CD4-positive, alpha-beta T cell treated with Interleukin-4 for 1 hour (primary cell): ENCODE measurements at regions not wholly inside any gene's neighbourhood (a gene's known extent, or its start where the extent isn't known, plus 50 kb on each side); places are given as distances from the start of the nearest gene placed in this dataset.
"Not testable (repeated sequence)": the region's sequence is repeated elsewhere in the genome, so short reads cannot be mapped to it uniquely, and the experiment has no call there.

Source experiments
- DNase-seq, 2 donors: peaks; one replicate each; pipeline ENCODE4 v3.0.0-alpha.2; 2020 to 2022

GRCh38 chr9:115412656-115413055, 294.7 kb upstream of the TNC start:
- DNase-seq: no peak

- DNase-seq: no peak
Measured at GRCh38 chr9:115413304-115413703, 295.3 kb upstream of the TNC start.

- no peak for DNase-seq
Measured at GRCh38 chr9:115413766-115414382, 295.9 kb upstream of the TNC start.

- no peak for DNase-seq
Measured at GRCh38 chr9:115414561-115414960, 296.6 kb upstream of the TNC start.

- DNase-seq: no peak
Measured at GRCh38 chr9:115415450-115415849, 297.5 kb upstream of the TNC start.

GRCh38 chr9:115416299-115416698, 298.3 kb upstream of the TNC start:
- no peak for DNase-seq

- DNase-seq: not testable (repeated sequence)
Measured at GRCh38 chr9:115418181-115418580, 300.2 kb upstream of the TNC start.

GRCh38 chr9:115422932-115423440, 305.0 kb upstream of the TNC start:
- DNase-seq: no peak

- no peak for DNase-seq
Measured at GRCh38 chr9:115423646-115424045, 305.7 kb upstream of the TNC start.

- no peak for DNase-seq
Measured at GRCh38 chr9:115425601-115426000, 307.6 kb upstream of the TNC start.

- no peak for DNase-seq
Measured at GRCh38 chr9:115437418-115437817, 319.5 kb upstream of the TNC start.

GRCh38 chr9:115439641-115440040, 321.7 kb upstream of the TNC start:
- DNase-seq: no peak

GRCh38 chr9:115442054-115442453, 324.1 kb upstream of the TNC start:
- DNase-seq: no peak

- DNase-seq: no peak
Measured at GRCh38 chr9:115443890-115444289, 325.9 kb upstream of the TNC start.

- no peak for DNase-seq
Measured at GRCh38 chr9:115444959-115445358, 327.0 kb upstream of the TNC start.

- no peak for DNase-seq
Measured at GRCh38 chr9:115445655-115446054, 327.7 kb upstream of the TNC start.

GRCh38 chr9:115456515-115456914, 338.6 kb upstream of the TNC start:
- no peak for DNase-seq

GRCh38 chr9:115461280-115461679, 343.3 kb upstream of the TNC start:
- no peak for DNase-seq

GRCh38 chr9:115462623-115463022, 344.7 kb upstream of the TNC start:
- no peak for DNase-seq

- no peak for DNase-seq
Measured at GRCh38 chr9:115466756-115467155, 348.8 kb upstream of the TNC start.

- DNase-seq: no peak
Measured at GRCh38 chr9:115469841-115470240, 351.9 kb upstream of the TNC start.

- DNase-seq: not testable (repeated sequence)
Measured at GRCh38 chr9:115473032-115473431, 355.1 kb upstream of the TNC start.

GRCh38 chr9:115481769-115482168, 363.8 kb upstream of the TNC start:
- DNase-seq: no peak

GRCh38 chr9:115482747-115483146, 364.8 kb upstream of the TNC start:
- DNase-seq: no peak

- no peak for DNase-seq
Measured at GRCh38 chr9:115492869-115493268, 374.9 kb upstream of the TNC start.
